SIG-M5 treated with dmso at 0.1 percent for 504 hours (cell line): ENCODE measurements at regions not wholly inside any gene's neighbourhood (a gene's known extent, or its start where the extent isn't known, plus 50 kb on each side); places are given as distances from the start of the nearest gene placed in this dataset.

Source experiments
- DNase-seq: peaks from one replicate; lab custom pipeline; 2025; ENCODE audit not compliant: unreplicated experiment; lab: John Stamatoyannopoulos, UW

DNA sequence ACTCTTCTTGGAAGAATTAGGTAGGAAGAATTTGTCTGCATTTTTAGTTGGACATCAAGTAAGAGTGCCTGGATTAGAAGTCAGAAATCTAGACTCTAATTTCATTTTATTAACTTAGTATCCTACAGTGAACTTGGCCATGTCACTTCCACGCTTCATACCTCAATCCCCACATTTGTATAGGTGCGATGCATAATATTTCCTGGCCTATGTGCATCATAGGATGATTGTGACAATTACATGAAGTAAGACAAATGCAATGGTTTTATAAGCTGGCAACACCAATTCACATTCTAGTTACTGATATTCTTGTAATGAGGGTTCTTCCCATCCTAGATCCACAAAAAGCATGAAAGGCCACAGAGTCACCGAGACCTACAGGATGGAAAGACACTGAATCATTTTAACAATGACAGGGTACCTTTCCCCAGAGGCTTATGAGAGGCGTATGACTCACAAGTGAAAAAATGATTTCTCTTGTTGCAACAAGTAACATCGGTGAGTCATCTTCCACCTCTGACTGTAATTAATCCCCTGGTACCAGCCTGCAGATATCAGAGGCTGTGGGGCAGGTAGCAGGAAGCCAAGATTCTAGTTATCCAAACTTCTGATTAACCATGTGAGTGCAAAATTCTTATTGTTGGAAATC is 56.0 kb upstream of the OR5AK2 start:
- DNase-seq: no peak

DNA sequence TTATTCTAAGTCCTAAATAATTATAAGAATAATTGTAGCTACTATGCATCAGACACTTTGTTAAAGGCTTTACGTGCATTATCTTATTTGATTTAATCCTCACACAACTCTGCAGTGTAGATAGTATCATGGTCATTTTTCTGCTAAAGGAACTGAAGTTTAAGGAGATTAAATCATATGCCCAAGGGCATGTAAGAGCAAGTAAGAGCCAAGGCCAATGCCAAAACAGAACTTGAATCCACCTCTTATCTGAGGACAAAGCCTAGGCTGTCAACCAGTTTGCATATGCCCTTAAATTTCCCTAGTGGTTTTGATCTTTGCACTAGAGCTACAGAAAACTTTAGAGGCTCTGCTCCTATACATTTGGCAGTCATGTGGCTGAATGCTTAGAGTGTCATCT is 65.6 kb upstream of the OR5AK2 start:
- DNase-seq: no peak

DNA sequence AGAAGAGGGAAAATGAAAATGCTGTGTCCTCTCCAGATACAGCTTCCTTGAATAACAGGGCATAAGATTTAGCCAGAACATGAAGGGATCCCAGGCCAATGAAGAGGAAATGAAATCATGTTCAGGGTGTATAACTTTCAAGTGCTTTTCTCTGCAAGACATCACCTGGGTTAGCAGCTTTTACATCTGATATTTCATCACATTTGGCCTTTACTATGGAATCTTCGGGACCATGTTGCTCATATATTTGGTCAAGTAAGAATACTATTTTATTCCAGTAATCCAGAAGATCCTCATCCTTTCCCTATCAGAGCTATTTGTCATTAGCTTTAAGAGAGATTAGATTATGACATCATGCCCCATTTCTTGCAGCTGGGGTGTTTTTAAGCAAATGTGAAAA is 66.3 kb upstream of the OR5AK2 start:
- no peak for DNase-seq

DNA sequence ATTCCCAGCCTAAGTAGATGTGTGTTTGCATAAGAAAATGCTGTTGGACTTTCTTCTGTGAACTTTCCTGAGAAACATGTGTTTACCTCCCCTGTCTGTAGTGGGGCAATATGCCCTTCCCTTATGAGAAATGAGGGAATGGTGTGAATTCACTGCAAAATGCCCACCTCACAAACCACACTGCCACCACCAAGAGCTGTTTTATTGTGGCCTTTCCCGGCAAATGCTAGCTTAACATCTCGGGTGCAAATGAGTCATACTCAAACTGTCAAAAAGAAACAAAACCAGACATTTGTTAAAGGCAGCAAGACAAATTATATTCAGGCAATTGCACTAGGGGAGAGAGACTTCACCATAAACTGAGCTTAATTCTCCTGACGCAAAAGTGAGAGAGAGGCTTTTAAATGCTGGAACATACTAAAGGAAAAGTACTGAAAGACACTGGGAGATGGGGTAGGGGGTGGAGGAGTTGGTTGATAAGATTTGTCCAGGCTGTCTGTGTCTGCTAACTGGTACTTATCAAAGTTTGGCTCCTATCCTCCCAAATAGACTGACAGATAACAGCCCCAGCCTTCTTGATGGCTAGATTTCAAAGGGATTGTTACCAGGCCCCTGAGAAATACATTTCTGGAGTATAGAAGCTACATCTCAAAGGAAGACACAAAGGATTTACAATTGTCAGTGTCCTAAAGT is 70.9 kb upstream of the OR5AK2 start:
- no peak for DNase-seq

DNA sequence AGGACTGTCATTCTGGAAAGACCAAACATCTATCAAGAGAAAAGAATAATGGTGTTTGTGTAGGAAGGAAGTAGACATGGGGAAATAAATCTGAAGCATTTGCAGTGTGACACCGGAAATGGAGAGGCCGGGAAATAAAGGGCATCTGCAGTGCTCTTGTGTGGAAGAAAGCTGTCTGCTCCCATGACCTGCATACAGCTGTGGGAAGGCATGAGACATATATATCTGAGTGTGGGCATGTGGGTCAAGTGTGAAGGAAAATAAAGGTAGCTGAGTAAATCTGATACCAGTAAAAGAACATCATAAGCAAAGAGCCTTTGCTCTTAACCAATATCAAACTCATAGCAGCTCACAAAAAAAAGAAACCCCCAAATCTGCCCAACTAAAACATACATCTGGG is 72.1 kb upstream of the OR5AK2 start:
- no peak for DNase-seq

DNA sequence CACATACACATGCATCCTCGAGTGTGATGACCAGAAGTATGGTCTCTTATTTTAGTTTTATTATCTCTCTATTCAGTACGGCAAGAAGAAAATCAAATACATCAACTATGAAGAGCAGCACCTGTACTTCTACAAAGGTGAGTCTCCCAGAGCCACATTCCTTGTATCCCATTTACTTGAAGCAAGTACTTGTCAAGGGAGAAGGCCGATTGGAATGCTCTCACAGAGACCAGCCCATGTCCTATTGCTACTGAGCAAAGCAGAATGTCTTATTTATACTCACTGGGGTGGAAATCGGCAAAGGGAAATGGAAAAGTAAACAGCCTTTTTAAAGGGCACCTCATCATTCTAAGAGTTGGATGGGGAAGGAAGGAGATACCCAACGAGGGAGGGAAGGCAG is 72.6 kb upstream of the OR5AK2 start:
- DNase-seq: no peak

DNA sequence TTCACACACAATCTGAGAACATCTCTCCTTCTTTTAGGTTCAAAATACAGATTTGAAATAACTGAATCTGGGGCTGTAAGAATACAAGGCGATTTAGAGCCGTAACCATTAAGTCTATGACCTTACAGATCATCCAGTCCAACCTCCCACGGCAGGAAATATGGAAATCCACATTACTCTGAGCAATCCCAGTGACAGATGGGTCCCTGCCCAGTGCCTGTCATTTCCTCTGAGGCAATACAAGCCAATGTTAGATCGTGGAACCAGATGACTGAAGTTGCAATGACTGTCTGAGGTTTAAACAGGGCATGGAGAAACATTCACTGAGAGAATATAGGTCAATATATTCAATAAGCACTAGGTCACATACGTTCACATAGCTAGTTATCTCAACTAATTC is 77.4 kb upstream of the OR5AK2 start:
- no peak for DNase-seq

DNA sequence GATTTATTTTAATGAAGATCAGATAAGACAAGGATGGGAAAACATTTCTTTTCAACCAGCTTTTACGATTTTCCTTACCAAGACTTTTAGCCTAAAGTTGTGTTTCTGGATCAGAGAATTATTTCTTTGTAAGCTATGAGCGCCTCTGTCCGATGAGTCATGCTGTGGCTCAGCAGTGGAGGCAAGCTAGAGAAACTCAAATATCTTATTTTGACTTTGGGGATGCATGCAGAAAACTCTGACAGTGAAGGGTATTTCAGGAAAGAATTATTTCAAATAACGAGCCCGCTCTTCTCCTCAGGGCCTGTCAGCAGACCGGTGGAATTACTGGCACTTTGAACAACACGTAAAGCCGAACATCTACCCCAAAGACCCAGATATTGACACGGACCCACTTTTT is 77.9 kb upstream of the OR5AK2 start:
- no peak for DNase-seq

DNA sequence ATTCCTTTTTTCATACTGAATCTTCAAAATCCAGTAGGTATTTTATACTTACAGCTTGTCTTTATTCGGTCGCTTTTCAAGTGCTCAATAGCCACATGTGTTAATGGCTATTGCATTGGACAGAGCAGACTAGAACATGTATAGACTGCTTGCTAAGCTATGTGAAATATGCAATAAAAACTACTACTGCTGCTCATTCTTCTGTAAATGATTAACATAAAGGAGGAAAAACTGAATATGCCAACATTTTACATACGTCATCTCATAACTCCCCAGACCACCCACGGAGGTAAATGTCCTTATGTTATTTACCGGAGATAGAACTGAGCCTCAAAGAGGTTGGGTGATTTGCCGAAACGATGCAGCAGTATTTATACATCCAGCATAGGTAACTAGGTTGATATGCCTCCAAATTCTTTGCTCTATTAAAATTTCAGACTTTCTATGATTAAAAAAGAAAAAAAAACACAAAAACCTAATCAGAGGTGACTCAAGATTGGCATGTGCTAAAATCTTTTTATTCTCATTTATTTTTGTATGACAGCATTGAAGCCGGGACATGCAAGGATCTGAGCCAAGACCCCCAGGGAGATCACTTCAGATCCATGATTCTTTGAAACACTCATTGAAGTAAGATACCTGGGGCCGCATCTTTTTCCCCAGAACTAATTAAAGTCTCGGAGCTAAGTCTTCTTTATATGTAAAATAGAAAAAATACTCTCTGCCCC is 78.5 kb upstream of the OR5AK2 start:
- no peak for DNase-seq

DNA sequence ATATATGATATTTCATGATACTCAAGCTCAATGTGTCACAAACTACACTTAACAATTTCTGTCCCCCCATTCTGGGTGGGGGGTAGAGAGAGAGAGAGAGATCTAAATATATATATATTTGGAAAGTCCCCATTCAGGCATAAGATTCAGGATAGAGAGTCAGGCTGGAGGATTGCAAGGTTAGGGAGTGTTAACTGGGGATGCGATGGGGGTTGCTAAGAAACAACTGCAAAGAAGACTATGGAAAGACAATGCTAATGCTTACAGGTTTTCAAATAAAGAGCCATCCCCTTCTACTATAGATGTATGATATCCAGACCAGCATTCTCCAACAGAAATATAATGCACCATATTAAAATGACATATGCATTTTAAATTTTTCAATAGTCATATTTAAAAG is 79.2 kb upstream of the OR5AK2 start:
- DNase-seq: no peak

DNA sequence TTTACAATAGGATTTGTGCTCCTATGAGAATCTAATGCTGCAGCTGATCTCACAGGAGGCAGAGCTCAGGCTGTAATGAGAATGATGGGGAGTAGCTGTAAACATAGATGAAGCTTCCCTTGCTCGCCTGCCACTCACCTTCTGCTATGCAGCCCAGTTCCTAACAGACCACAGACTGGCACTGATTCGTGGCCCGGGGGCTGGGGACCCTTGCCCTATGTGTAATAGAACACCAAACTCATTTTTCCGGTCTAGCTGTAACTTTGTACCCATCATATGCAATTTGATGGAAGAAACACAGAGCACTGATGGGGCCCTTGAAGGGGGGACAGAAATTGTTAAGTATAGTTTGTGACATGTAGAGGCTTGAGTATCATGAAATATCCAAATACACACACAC is 79.6 kb upstream of the OR5AK2 start:
- DNase-seq: no peak

DNA sequence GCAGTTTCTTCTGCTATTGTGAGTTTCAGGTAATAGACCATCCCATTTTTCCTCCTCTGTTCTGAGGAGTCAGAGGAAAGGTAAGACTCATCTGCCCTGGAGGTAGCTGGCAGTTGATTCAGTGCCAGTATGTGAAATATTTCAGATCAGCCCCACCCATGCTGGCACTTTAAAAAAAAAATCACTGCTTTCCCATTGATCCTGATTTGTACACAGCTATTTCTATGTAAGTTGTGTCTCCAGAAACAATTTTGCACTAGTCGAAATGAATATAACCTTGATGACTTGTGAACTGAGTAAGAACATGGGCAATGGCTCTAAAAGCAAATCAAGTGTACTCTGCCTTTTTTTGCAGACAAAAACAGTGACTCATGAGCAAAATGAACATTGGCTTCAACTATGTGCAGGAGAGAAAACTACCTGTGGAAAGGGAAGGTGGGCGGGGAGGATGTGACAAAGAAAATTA is 82.0 kb upstream of the OR5AK2 start:
- no peak for DNase-seq

DNA sequence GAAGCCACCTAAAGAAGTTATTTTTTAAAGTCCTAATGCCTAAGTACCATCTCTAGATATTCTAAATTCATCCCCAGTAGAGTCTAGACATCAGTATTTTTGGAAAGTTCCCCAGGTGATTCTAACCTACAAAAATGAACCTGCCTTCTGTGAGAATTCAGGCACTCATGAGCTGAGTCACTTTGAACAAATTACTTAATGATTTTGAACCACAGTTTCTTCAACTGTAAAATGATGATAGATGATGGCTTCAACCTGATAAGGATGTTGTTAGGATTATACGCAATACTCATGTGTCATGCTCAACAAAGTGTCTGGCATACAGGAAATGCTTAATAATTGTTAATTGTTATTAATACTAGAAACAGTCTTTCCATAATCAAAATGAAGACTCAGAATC is 82.8 kb upstream of the OR5AK2 start:
- no peak for DNase-seq

DNA sequence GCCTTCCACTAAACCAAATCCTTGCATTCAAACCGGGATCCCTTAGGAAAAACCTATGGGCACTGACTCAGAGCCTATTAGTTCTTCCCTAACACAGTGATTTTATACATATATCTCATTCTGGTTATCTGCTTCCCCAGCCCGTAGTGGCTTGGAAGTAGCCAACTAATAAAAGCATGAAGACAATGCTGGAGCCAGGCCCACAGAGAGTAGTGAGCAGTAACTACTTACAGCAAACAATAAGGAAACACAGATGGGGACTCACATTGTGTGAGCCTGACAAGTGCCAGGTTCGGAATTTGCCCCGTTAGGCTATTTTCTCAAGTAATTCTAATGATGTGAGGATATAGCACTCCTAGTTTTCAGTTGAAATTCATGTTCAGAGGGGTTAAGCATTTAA is 83.3 kb upstream of the OR5AK2 start:
- no peak for DNase-seq

DNA sequence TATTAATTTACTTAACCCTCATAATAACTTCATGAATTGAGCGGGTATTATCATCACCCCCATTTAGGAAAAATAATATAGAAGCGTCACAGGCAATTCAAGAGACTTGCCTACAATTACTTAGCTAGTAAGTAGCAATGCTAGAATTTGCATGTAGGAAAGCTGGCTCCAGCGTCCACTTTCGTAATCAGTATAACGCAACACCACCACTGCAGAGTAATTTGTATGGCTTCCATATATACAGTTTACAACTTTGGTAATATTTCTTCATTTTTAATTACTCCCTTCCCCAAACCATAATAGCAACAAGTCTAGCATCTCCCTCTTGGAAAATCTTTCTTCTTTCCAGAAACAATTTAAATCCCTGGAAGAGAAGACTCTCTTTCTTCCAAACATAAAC is 89.9 kb upstream of the OR5AK2 start:
- DNase-seq: no peak

DNA sequence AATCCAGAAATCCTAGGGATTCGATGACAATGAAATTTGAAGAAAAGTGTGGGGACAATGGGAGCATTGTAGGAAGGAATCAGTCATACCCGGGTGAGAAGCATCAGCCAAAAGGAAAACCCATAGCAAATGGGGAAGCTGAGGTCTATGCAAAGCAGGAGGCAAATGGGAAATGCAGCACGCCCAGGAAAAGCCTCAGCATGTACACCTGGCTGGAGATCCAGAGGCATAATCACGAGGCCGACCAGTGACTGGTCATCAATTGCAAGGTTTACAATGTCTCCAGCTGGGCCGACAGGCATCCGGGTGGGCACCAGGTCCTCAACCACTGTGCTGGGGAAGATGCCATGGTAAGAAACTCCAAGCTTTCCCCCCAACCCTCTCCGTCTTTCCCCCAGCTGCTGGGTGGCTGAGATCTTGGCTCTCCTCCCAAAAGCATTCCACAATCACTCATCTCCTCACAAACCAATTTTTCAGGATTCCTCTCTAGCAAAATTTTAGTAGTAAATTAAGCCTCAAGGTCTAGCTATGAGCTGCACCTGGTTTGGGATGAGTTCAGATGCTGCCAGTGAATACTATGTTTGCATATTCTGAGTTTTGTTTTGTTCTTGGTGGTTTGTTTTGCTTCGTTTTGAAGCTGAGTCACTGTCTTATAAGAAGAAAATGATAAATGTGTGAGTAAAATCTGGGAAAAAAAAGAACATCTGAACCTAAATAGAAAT is 98.0 kb upstream of the OR5AK2 start:
- no peak for DNase-seq

DNA sequence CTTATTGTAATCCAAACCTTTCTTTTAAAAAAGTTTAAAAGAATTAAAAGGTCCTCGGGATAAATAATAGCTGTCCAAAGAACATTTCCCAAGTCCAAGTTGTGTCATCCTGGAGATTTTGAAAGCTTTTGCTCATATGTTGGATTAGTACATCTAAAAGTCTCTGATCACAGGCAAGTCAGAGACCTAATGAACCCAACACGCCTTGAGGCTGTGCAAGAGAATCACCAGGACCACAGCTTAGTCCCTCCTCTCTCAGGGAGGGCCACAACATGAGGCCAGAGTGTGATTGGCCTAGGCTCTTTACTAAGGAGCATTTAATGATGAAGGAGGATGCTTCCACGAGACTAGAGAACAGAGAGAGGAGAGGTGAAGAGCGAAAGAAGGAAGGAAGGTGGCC is 98.7 kb upstream of the OR5AK2 start:
- DNase-seq: no peak

DNA sequence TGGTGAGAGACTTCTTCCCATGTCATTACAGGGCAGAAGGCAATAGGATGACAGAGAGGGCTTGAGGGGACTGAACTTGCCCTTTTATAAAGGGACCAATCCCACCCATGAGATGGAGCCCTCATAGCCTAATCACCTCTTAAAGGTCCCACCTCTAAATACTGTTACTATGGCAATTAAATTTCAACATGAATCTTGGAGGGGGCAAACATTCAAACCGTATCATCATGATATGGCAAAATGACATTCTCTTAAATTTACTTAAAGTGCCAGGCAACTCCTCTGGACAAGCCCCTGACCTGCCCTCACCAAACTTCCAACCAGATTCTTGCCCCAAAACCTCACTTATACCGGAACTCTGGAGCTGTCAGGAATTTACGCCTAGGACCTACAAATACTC is 100.8 kb upstream of the OR5AK2 start:
- DNase-seq: no peak

DNA sequence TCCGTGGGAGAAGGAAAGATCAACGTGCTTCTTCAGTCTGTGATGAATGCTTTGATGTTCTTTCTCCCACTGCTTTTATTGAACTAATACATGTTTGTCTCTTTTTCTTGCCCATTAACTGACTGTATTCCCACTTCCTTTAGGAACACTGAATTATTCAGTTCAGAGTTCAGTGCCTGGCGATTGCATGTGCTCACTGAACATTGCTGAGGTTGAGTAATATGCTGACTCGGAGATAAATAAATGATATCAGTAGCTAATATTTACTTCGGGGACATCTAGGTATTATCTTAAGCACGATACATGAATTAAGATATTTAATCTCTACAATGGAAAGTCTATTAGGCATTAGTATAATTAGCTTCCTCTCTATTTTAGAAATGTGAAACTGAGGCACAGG is 102.3 kb upstream of the OR5AK2 start:
- DNase-seq: no peak

DNA sequence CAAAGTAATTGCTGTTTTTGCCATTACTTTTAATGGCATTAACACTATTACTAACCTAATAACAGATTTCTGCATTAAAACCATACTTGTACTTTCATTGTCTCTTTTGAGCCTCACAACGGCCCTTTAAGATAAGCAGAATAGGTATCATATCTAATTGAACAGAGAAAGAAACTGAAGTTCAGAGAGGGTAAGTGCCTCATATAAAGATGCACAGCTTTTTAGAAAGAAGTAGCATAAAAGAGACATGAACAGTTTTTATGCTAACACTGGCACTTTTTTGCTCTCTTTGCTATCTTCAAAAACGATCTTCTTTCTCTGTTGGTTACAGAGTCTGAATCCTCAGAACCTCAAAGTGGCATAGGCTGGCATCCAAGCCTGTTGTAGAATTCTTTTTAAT is 102.9 kb upstream of the OR5AK2 start:
- DNase-seq: no peak

DNA sequence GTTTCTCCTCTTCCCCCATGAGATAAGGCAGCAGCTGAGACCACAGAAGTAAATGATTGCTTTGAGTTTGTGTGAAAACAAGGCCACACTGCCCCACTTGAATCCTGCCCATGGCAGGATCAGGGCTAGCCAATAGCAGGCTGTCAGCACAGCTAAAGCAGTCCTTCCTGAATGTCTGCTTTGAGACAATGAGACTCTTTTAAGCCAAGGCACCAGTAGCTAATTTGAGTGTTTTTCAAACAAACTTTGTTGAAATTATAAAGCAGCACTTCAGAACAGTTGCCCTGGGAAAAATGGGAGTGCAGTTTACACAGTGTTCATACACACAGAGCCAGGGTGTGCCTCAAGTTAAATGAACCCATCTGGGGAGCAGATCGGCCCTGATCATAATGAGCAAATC is 103.5 kb upstream of the OR5AK2 start:
- DNase-seq: no peak
